Effector CD8-positive, alpha-beta T cell (primary cell): ENCODE measurements at regions not wholly inside any gene's neighbourhood (a gene's known extent, or its start where the extent isn't known, plus 50 kb on each side); places are given as distances from the start of the nearest gene placed in this dataset.
"Not testable (repeated sequence)": the region's sequence is repeated elsewhere in the genome, so short reads cannot be mapped to it uniquely, and the experiment has no call there.

Source experiments
- DNase-seq: peaks from one replicate; lab custom pipeline; 2025; lab: John Stamatoyannopoulos, UW

- DNase-seq: no peak
Observed at GRCh38 chr12:61029516-61029915, 1230.7 kb upstream of the USP15 start.

- DNase-seq: no peak
Observed at GRCh38 chr12:61037792-61038191, 1222.4 kb upstream of the USP15 start.

- DNase-seq: no peak
Observed at GRCh38 chr12:61043838-61044237, 1216.4 kb upstream of the USP15 start.

- DNase-seq: no peak
Observed at GRCh38 chr12:61044766-61045165, 1215.4 kb upstream of the USP15 start.

- DNase-seq: no peak
Observed at GRCh38 chr12:61070640-61071414, 1189.4 kb upstream of the USP15 start.

GRCh38 chr12:61072717-61073116 is 1187.5 kb upstream of the USP15 start:
- no peak for DNase-seq

GRCh38 chr12:61095111-61095510 is 1165.1 kb upstream of the USP15 start:
- DNase-seq: no peak

- DNase-seq: no peak
Observed at GRCh38 chr12:61098031-61098580, 1162.1 kb upstream of the USP15 start.

- no peak for DNase-seq
Observed at GRCh38 chr12:61107118-61107517, 1153.1 kb upstream of the USP15 start.

- DNase-seq: no peak
Observed at GRCh38 chr12:61111218-61111617, 1149.0 kb upstream of the USP15 start.

- no peak for DNase-seq
Observed at GRCh38 chr12:61137677-61138414, 1122.4 kb upstream of the USP15 start.

- DNase-seq: no peak
Observed at GRCh38 chr12:61138415-61138759, 1121.8 kb upstream of the USP15 start.

GRCh38 chr12:61161961-61162360 is 1098.2 kb upstream of the USP15 start:
- no peak for DNase-seq

GRCh38 chr12:61188801-61189595 is 1071.2 kb upstream of the USP15 start:
- no peak for DNase-seq

- DNase-seq: no peak
Observed at GRCh38 chr12:61213646-61214045, 1046.6 kb upstream of the USP15 start.

- no peak for DNase-seq
Observed at GRCh38 chr12:61220337-61220736, 1039.9 kb upstream of the USP15 start.

GRCh38 chr12:61232040-61232439 is 1028.2 kb upstream of the USP15 start:
- no peak for DNase-seq

GRCh38 chr12:61250303-61250702 is 1009.9 kb upstream of the USP15 start:
- DNase-seq: no peak

GRCh38 chr12:61251076-61251475 is 1009.1 kb upstream of the USP15 start:
- DNase-seq: no peak

GRCh38 chr12:61254225-61254624 is 1006.0 kb upstream of the USP15 start:
- DNase-seq: no peak

GRCh38 chr12:61264294-61264693 is 995.9 kb upstream of the USP15 start:
- DNase-seq: not testable (repeated sequence)

GRCh38 chr12:61267474-61267873 is 992.7 kb upstream of the USP15 start:
- no peak for DNase-seq
